GM19395 (cell line): ENCODE measurements at regions not wholly inside any gene's neighbourhood (a gene's known extent, or its start where the extent isn't known, plus 50 kb on each side); places are given as distances from the start of the nearest gene placed in this dataset.
A peak's percentile ranks its signal among the peaks of the same experiment; 100 is the strongest.

Source experiments
- ATAC-seq: cut with Tn5 transposase; IDR thresholded peaks from one replicate; pipeline ENCODE4 v1.9.1; 2021; ENCODE audit warnings: mild to moderate bottlenecking, moderate library complexity; ENCODE audit not compliant: unreplicated experiment

DNA sequence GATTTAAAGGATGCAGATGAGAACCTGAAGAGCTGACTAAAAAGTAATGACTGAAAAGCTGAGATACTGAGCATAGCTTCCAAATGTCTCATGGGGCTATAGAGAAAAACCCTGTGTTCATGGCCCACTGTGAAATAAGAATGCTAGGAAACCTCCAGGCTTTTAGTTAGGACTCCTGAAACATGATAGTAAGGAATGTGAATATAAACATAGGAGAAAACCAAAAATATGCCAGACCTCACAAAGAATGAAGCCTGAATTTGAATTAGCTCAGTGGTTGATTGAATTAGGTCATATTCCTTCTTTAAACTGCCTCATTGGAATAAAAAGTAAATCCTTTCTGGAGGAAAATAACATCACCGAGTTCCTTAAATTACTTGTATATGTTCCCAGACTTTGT is 194.5 kb upstream of the NXPH2 start:
- no peak for ATAC-seq

DNA sequence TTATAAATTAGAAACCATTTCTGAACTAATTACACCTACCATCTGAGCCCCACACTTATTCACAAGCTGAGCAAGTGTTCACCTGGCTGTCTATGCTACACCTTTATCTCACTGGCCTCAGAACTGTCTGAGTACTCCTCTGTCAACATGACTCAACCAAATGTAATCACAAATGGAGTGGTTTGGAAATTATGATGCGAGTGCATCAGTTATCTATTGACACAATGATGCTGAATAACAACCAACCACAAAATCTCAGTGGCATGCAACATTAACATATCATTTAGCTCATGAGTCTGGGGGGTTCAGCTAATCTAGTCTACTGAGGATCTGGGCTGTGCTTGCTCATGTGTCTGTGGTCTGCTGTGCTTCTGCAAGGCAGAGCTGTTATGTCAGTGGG is 184.2 kb upstream of the NXPH2 start:
- ATAC-seq = no peak

- no peak for ATAC-seq
Observed at GRCh38 chr2:138962686-138963085, 182.5 kb upstream of the NXPH2 start.

DNA sequence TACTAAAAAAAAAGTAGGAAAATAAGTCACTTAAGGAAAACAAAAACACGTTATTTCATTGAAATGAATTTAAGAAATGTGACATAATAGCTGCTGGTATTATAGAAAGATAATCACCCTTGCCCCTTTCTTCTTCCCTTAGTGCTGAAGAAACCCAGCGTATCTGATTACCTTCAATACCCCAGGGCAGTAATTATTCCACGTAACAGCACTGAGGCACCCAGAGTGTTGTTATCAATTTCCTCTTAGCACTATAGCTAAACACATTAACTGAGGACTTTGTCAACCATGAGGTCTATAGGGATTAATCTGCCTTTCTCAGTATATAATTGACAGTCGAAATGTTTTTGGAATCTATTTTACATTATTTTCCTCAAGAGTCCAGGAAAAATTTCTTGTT is 180.0 kb upstream of the NXPH2 start:
- no peak for ATAC-seq

DNA sequence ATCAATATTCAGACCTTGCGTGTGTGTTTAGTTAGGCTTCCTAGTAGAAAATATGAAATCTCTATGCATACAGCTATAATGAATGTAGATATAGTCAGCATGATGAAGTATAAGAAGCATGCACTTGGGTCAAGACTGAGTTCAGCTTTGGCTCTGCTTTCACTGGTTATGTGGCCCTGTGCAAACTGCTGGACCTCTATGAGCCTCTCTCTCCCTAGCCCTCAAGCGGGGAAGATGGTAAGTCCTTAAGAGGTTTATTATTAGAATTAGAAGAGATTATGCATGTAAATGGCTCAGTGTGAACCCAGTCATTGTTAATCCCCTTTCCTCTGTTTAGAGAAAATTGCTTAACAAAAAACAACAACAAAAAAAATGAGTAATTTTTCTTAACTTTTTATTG is 178.8 kb upstream of the NXPH2 start:
- no peak for ATAC-seq

- no peak for ATAC-seq
Observed at GRCh38 chr2:138956116-138956515, 175.9 kb upstream of the NXPH2 start.

DNA sequence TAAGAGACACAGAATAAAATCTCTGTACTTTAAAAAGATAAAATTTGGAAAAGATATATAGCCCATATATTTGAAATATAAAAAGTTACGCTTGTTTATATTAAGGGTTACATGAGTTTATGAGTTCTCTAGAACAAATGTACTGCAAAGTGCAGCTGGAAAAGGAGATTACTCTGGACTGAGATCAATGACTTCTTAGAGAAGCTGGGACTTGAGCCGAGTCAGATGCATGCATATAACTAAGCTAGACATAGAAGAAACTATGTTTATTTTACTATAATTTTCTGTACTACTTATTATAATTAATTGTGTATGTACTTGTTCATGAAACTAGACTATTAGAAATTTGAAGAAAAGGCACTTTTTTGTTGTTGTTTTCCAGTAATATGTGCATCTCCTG is 170.3 kb upstream of the NXPH2 start:
- ATAC-seq = no peak

GRCh38 chr2:138949517-138949916 is 169.3 kb upstream of the NXPH2 start:
- ATAC-seq = no peak

DNA sequence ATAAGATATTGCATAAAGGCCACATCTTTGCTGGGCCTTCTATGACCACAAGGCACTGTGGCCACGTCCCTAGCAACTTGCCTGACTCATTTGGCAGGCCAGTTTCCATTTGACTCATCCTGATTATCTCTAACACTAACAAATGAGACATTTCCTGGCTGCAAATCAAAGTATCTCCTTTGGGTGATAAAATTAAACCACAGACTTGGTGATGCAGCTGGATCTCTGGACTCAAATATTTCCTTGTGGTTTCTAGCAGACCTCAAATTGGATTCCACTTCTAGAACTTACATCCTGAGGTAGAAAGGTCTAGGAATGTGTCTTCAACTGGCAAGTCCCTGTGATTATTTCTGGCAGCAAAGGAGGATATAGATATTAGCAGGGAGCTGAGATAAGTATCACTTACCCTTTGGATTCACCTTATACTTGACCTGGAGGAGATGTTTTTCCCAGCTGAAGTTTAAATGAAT is 167.9 kb upstream of the NXPH2 start:
- peak; percentile 77 for ATAC-seq

GRCh38 chr2:138943470-138943869 is 163.3 kb upstream of the NXPH2 start:
- ATAC-seq = no peak

GRCh38 chr2:138942466-138942865 is 162.3 kb upstream of the NXPH2 start:
- ATAC-seq = no peak

DNA sequence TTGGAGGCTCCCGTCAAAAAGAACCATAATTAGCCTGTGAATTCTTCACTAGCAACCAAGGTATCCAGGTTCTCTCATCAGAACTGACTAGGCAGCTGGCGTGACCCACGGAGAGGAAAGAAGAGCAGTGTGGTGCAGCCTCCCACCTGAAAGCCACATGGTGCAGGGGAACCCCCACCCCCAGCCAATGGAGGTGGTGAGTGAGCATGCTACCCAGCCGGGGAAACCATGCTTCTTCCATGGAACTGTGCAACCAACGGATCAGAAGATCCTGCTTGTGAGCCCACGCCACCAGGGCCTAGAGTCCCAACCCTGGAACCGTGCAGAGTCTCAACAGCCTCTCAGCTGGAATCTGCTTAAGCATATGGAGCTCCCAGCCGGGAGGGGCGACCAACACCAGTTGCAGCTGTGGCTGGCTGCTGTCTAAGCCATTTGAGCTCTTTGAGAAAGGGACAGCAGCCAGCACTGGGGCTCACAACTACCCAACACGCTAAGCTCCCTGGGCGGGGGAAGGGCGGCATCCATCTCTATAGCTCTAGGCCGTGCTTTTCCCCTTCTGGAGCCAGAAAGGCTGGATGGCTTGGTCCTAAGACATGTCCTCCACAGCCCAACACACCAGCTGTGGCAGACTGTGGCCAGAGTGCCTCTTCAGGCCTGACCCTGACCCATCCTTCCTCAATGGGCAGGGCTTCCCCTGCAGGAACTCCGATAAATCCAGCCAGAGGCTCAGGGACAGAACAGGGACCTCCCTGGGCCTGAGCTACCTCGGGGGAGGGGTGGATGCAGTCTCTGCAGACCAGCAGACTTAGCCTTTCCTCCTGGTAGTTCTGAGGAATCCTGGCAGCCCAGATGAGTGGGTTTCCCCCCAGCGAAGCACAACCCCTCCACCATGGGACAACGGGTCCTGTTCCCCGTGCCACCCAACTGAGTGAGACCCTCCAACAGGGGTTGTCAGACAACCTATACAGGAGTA is 151.4 kb upstream of the NXPH2 start:
- ATAC-seq = no peak

- ATAC-seq = no peak
Observed at GRCh38 chr2:138930571-138930970, 150.4 kb upstream of the NXPH2 start.

DNA sequence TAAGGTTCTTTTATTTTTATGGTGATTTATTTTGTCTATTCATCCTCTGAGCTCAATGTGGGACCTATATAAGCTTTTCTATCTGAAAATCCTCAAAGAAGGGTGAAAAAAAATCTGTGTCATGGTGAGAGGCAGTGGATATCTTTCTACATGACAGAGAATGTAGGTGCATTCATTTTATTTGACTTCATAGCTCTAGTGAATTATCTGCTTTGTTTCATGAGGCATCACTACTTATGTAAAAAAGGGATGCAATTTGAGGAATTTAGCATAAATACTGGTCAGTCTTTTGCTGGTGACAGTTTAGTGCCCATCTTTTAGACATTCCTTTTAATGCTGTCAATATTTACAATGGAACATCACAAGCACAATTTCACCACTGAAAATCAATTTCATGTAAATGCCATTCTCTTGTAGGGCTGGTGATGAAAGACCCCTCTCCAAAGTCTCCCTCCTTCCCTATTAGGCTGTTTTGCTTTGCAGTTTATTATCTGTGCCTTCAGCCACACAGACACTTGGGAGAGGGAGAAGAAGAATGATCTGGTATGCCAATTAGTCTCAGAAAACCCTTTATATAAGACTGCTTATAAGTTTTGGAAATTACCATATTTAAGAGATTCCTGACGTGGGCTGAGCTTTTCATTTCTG is 148.3 kb upstream of the NXPH2 start:
- no peak for ATAC-seq

GRCh38 chr2:138922973-138923563 is 142.9 kb upstream of the NXPH2 start:
- ATAC-seq = no peak

DNA sequence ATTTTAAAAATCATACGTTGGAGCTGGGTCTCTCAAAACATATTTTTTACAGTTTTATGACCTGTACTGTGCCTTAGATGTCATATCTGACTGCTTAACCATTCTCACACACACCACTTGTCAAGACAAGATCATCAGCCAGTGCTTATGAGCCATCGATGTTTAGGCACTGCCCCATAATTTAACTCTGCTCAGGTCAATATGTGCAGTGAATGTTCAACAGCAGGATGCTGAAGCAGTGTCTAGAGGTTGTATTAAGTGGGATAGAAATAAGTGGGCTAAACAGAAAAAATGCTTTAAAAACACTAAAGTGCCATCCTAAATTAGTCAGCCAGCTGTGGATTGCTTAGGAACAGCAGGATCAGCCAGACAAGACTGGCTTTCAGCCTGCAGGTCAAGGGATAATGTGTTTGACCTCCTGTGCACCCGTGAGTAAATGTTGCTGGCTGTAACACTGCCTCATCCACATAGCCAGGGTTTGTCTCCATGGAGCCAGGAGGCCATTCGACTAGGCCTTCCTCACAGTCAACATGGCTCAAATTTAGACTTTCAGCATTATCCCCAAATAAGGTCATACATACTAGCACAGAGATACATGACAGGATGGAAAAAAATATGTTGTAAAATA is 139.0 kb upstream of the NXPH2 start:
- no peak for ATAC-seq

- ATAC-seq = no peak
Observed at GRCh38 chr2:138910427-138910826, 130.2 kb upstream of the NXPH2 start.

GRCh38 chr2:138906549-138906948 is 126.4 kb upstream of the NXPH2 start:
- no peak for ATAC-seq

- no peak for ATAC-seq
Observed at GRCh38 chr2:138902239-138902871, 122.2 kb upstream of the NXPH2 start.

DNA sequence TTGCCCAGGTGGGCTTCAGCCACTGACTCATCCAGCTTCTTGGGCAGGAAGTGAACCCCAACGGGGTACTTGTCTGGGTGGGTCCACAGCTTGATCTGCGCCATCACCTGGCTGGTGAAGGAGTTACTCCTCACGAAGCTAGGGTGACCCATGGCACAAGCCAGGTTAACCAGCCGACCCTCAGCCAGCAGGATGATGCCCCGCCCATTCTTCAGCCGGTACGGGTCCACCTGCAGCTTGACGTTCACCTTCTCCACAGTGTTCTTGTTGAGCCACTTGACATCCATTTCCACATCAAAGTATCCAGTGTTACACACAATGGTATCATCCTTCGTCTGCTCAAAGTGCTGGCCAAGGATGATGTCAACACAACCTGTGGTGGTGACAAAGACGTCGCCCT is 121.3 kb upstream of the NXPH2 start:
- ATAC-seq = no peak

GRCh38 chr2:138898855-138899254 is 118.7 kb upstream of the NXPH2 start:
- no peak for ATAC-seq
